Fibroblast of skin of right biceps (primary cell): ENCODE measurements at regions not wholly inside any gene's neighbourhood (a gene's known extent, or its start where the extent isn't known, plus 50 kb on each side); places are given as distances from the start of the nearest gene placed in this dataset.
"Not testable (repeated sequence)": the region's sequence is repeated elsewhere in the genome, so short reads cannot be mapped to it uniquely, and the experiment has no call there.

ENCODE experiments used
- DNase-seq: peaks from one replicate; pipeline ENCODE4 v3.0.0-alpha.2; 2013

GRCh38 chr13:44024167-44024845 is 144.6 kb downstream of the LACC1 start:
- DNase-seq = no peak

- DNase-seq = no peak
Observed at GRCh38 chr13:44024846-44025195, 145.1 kb downstream of the LACC1 start.

- no peak for DNase-seq
Observed at GRCh38 chr13:44026194-44026593, 146.5 kb downstream of the LACC1 start.

- no peak for DNase-seq
Observed at GRCh38 chr13:44028734-44029133, 149.0 kb downstream of the LACC1 start.

- DNase-seq = no peak
Observed at GRCh38 chr13:44030615-44031014, 150.9 kb downstream of the LACC1 start.

DNA sequence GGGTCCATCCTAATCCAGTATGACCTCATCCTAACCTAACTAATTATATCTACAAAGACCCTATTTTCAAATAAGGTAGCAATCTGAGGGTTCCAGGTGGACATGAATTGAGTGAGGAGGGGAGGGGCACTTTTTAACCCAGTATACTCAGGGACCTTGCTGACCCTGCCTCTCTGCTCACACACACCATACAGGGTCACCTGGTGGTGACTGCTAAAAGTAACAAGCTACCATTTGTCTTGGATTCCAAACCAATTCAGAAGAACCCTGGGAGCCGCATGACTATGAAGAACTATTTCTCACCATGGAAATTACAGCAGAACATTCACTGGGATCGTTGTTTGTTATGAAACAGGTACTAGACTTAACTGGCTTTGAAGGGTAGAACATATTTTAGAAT is 151.9 kb downstream of the LACC1 start:
- DNase-seq = no peak

DNA sequence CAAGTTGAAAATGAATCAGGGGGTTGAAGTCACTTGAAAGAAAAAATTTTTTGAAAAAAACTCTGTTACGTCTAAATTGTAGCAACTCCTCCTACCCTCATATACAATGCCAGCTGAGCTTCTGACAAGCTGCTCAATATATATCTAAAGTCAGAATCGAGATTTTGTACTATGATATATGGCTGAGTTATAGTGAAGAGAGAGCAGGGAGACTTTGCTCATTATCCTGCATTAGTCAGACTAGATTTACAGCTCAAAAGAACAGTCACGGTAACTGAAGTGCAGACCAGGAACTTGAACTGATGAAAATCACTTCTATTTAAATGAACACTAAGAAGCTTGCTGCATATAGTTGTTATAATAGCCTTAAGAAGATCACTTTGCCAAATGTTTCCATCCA is 153.1 kb downstream of the LACC1 start:
- DNase-seq = no peak

DNA sequence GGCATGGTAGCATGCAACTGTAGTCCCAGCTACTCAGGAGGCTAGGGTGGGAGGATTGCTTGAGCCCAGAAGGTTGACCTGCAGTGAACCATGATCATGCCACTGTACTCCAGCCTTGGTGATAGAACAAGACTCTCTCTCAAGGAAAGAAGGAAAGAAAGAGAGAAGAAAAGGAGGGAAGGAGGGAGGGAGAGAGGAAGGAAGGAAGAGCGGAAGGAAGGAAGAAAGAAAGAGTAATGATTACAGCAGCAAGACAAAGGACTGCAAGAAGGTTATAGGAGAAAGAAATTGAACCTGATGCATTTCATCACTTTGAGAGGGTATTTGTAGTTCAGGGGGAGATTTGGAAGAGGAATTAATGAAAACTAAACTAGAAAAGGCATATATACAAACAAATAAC is 155.7 kb downstream of the LACC1 start:
- DNase-seq = no peak

GRCh38 chr13:44040070-44040817 is 160.5 kb downstream of the LACC1 start:
- peak; percentile 17 for DNase-seq

- peak; percentile 8 for DNase-seq
Observed at GRCh38 chr13:44040818-44041100, 161.1 kb downstream of the LACC1 start.

DNA sequence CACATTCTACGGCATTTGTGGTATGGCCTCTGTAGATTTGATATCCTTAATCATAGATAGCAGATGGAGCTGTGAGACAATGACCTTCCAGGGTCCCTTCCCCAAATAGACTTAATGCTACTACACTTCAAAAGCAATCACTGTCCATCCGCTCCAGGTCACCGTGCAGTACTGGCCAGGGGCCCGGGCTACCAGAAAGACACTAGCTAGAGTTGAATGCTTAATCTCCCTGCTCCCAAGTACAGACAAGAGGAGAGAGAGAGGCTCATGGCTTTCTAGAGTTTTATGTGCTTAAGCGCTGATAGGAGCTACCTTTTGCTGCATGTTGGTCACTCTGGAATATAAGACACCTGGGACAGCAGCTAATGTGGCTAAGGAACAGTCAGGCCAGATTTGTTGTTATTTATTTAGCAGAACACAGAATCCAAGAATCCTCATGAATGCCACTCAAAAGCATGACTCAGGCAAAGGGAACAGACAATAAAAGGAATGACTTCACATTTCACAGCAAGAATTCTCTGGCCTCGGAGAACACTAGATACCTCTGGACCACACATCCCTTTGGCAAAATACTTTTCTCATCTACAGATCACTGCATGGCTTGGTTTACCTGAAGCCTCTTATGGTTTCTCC is 165.0 kb downstream of the LACC1 start:
- DNase-seq = no peak

- DNase-seq = no peak
Observed at GRCh38 chr13:44045180-44045562, 165.5 kb downstream of the LACC1 start.

DNA sequence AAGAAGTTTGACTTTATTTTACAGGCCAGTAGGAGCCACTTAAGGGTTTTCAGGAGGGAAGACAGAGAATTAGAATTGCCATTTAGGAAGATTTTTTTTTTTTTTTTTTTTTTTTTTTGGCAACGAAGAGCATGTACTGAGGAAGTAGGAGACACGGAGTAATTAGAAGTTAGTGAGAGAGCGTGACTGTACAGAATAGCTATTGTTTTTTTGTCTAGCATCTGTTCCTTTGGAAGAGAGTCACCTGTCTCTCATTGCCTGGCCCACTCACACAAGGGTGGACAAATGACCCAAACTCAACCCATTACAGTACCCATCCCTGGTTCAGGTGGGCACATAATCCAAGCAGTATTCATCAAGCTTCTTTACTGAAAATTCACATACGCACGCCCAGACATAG is 166.7 kb downstream of the LACC1 start:
- no peak for DNase-seq

DNA sequence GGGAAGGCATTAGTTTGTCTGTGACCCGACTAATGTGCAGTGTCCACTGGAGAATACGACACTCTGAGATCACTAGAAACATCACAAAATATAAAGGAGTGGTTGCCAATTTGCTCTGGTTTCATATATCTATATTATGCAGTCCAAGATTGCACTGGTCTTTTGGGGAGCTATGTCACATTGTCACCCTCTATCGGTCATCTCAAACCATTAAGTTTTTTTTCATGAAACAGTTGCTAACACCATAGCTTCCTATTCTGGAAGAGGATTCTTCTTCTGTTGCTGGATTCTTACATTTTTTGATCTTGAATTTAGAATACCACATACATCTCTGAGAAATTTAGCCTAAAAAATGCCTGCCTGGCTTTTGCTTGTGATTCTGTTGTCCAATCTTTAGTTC is 168.6 kb downstream of the LACC1 start:
- no peak for DNase-seq

- DNase-seq = no peak
Observed at GRCh38 chr13:44049081-44049945, 169.6 kb downstream of the LACC1 start.

GRCh38 chr13:44050450-44051063 is 170.9 kb downstream of the LACC1 start:
- DNase-seq = peak; percentile 35

GRCh38 chr13:44051405-44051804 is 171.7 kb downstream of the LACC1 start:
- DNase-seq = no peak

DNA sequence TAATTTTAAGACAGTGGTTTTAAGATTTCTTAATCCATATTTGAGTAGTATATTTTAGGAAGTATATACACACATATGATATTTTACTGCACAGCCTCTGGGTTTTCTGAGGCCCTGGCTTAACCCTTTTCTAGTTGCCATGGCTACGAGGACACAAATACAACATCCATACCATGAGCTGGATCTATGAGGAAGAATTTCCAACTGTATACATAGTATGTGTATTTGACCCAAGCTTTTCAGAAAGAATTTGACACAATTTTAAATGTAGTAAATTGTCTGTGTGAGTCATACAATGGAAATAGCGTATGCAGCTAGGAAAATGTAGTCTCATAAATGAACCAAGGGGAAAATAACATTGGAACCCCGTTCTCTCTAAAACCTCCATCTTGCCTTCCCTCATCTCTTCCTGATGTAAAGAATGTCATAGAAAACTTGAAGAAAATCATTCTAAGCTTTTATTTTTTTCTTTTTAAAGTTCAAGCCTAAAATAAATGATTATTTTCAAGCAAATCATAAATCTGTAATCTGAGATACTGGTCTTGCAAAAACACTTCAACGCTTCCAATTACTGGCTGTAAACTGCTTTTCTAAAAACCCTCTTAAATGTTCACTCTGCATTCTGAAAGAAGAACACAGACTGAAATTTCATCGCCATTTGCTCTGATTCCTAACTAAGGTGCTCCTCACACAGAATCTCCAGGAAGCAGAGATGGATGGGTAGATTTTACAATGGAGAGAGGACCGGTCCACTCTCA is 172.4 kb downstream of the LACC1 start:
- peak; percentile 84 for DNase-seq

DNA sequence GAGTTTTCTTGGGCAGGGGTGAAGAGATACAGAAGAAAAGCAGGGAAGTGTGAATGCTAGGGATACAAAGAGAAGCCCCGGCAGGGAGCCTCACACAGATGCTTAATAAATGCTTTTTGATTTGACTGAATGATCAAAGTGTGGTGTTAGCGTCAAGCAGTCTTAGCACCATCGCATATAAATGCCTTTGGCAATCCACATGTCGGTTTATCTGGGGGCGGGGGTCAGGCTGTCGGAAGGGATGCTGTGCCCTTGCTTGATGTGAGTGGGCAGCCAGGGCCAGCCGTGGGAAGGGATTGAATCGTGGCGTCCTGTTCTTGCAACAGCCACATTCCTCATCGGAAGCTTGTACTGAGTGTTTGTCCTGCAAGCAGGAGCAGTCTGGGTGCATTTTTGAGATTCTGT is 173.1 kb downstream of the LACC1 start:
- DNase-seq = peak; percentile 34

DNA sequence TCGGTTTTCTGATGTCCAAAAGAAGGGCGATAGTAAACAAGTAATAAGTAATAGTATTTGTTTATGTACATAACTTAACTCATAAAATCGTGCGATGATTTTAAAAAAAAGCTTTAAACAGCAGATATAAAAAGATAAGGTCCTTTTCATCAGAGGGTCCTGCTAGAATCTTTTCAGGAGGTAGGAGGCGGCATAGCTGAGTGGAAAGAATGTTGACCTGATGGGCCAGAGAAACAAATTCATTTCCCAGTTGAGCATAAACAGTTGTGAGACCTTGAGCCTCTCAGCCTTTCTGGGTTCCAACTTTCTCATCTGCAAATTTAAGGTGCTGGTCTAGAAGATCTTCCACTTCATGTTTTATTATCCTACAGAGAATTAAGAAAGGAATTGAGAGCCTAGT is 173.5 kb downstream of the LACC1 start:
- no peak for DNase-seq

GRCh38 chr13:44054525-44054924 is 174.8 kb downstream of the LACC1 start:
- DNase-seq = no peak

DNA sequence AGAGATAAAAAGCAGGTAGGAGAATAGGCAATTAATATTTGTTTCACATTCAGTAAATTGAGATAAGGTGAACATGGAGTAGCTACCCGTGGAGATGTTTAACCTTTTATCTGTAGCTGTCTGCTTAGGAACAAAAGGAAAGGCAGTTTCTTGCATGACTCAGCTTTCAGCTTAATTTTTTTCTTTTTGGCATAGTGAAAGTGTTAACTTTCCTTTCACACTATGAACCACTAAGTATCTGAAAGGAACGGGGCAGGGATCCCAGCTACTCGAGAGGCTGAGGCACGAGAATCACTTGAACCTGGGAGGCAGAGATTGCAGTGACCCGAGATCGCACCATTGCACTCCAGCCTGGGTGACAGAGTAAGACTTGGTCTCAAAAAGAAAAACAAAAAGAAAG is 176.0 kb downstream of the LACC1 start:
- not testable (repeated sequence) for DNase-seq
